ENCODE measurements at regions not wholly inside any gene's neighbourhood (a gene's known extent, or its start where the extent isn't known, plus 50 kb on each side); places are given as distances from the start of the nearest gene placed in this dataset.

DNA sequence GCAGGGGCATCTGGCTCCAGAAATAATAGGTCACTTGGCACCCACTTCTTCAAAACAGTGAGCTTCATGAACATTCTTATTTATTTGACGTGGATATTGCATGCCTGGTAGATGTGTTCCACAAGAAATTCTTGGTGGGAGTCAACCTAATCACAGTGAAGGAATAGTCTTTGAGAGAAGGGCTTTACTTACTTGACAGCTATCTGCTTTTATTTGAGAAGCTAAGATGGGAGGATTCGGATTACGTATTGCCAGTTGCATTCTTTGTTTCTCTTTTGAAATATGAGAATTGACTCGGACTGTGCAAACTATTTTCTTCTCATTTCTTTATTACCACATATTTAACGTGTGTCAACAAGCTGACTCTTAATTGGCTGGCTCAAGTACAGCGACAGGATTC, 117.2 kb downstream of the FASLG start:
- H3K79me1 ChIP-seq (ENCODE audit: low read depth in 1 of 2, low read length in 2 of 2) = no peaks in the 10 kb centered on the region
- intact Hi-C loops (cut with micrococcal nuclease) (no loop called here), dilution Hi-C loops (cut with HindIII; ENCODE audit: low sequenced_read_pairs, unreplicated experiment) (no loop called here), in situ Hi-C loops (cut with MboI; ENCODE audit: low sequenced_read_pairs) (no loop called here)
- H2BK5ac ChIP-seq (ENCODE audit: low read depth, low read length, poor library complexity, severe bottlenecking) = no peak overlapping the region
- no peak overlapping the region for H3K27ac ChIP-seq (ENCODE audit: insufficient read depth, low read length)
- BruUV-seq (replicated peaks) = no TSS peak
- H2AK9ac ChIP-seq (replicated peaks; ENCODE audit: low read depth, low read length, poor library complexity) = no peak overlapping the region
- no peaks in the 10 kb centered on the region for H4K20me1 ChIP-seq (ENCODE audit: insufficient read depth, low read length)
- H2BK20ac ChIP-seq (ENCODE audit: low read depth, low read length) = no peak overlapping the region
- no peak overlapping the region for H4K91ac ChIP-seq (ENCODE audit: insufficient read depth, low read depth, low read length)
- H2AK5ac ChIP-seq (ENCODE audit: low read depth, low read length) = no peak overlapping the region
- 0 out of 2 replicates have a peak, but pooled peaks cover 1% of the 10 kb centered on the region for H3K4me1 ChIP-seq (ENCODE audit: control insufficient read depth, insufficient read depth, low read length)
- no peak overlapping the region for H3K4me3 ChIP-seq (ENCODE audit: insufficient read depth, low read depth, low read length)
- no peak for ATAC-seq (ENCODE audit: low read depth)
- H3K18ac ChIP-seq (ENCODE audit: low read depth, low read length) = no peak overlapping the region; the same call in 1 of the 2 replicates
- no peak overlapping the region for H3K4ac ChIP-seq (ENCODE audit: low read depth, low read length)
- no peaks in the 10 kb centered on the region for H3K9me1 ChIP-seq (ENCODE audit: insufficient read depth, low read length)
- no peak overlapping the region for H2BK15ac ChIP-seq (ENCODE audit: low read depth, low read length)
- no peak for DNase-seq
- H3K4me2 ChIP-seq (ENCODE audit: low read depth, low read length) = no peak overlapping the region
- no CpG with 5 or more reads among the region's 6 CpGs for WGBS, 2 experiments (ENCODE audit: extremely low coverage in 2 of 2, insufficient read length in 1 of 2)
- no peak overlapping the region for H2AFZ ChIP-seq (replicated peaks; ENCODE audit: low read length, poor library complexity)
- H3K23ac ChIP-seq (ENCODE audit: low read depth, low read length) = no peak overlapping the region
- no peaks in the 10 kb centered on the region for H3K36me3 ChIP-seq (ENCODE audit: control insufficient read depth, insufficient read depth, low read length)
- no peaks in the 10 kb centered on the region; the same call in none of the 2 replicates for H3K27me3 ChIP-seq (ENCODE audit: control insufficient read depth, insufficient read depth, low read length)
- H4K8ac ChIP-seq (ENCODE audit: low read depth in 2 of 2, low read length in 2 of 2) = no peak overlapping the region
- H3K9me3 ChIP-seq (ENCODE audit: control insufficient read depth, insufficient read depth, low read length) = no peaks in the 10 kb centered on the region
- TF ChIP-seq USF2 (IDR thresholded peaks at IDR 0.05; ENCODE audit: low read depth, low read length) (no peak), POLR2A (IDR thresholded peaks at IDR 0.05; ENCODE audit: low read depth, low read length) (no peak), RAD21 (IDR thresholded peaks at IDR 0.05; ENCODE audit: low read length) (no peak), BHLHE40 (IDR thresholded peaks at IDR 0.05; ENCODE audit: low read depth, low read length) (no peak), MAFK (IDR thresholded peaks at IDR 0.05; ENCODE audit: low read depth, low read length) (no peak)
- no peak overlapping the region; the same call in 1 of the 2 replicates for H3K14ac ChIP-seq (replicated peaks; ENCODE audit: low read depth, low read length)
- no peak overlapping the region for H3K56ac ChIP-seq (ENCODE audit: extremely low read depth, insufficient read depth, low read length)
- no peak overlapping the region for H4K5ac ChIP-seq (ENCODE audit: low read depth, low read length)
- ChIA-PET CTCF (no interaction called here), POLR2A (ENCODE audit: unreplicated experiment) (no interaction called here)
- no peak overlapping the region for H2BK120ac ChIP-seq (ENCODE audit: low read depth, low read length)
- no peak overlapping the region for H3K9ac ChIP-seq (ENCODE audit: low read depth, low read length)

All from IMR-90 (cell line).